GM21526 (cell line): ENCODE measurements at regions not wholly inside any gene's neighbourhood (a gene's known extent, or its start where the extent isn't known, plus 50 kb on each side); places are given as distances from the start of the nearest gene placed in this dataset.
"Not testable (repeated sequence)": the region's sequence is repeated elsewhere in the genome, so short reads cannot be mapped to it uniquely, and the experiment has no call there.

Experiments used
- ATAC-seq: cut with Tn5 transposase; IDR thresholded peaks from one replicate; pipeline ENCODE4 v1.9.1; 2021; ENCODE audit warnings: moderate library complexity; ENCODE audit not compliant: unreplicated experiment, low FRiP score

DNA sequence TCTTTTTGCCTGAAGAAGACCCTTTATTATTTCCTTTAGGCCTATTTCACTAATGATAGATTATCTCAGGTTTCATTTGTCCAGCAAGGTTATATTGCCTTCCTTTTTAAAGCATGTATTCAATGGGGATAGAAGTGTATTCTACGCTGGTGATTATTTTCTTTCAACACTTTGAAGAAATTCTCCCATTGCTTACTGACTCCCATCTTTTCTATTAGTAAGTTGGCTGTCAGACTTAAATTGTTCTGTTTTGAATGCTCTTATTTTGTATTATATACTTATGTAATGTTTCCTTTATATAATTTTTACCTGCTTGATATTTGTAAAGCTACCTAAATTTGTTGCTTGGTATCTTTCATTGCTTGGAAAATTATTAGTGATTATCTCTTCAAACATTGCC, 445.1 kb upstream of the RASGRP1 start:
- no peak for ATAC-seq

DNA sequence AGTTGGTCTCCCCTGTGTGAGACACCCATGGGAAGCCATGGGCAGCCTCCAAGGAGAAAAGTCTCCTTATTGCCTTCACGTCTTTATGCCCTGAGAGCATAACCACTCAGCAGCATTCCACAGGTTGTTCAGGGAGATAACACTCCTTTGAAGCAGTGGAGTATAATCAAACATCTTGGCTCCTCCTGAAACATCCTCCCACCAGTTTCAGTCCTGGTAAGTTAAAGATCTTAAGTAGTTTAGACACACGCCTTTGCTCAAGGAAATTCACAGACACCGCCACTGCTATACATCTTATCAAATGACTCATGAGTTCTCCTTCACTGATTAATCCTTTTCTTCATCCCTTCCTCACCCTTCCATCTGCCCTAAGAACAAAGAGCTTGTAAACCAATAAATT, 446.5 kb upstream of the RASGRP1 start:
- ATAC-seq, result not testable (repeated sequence)

DNA sequence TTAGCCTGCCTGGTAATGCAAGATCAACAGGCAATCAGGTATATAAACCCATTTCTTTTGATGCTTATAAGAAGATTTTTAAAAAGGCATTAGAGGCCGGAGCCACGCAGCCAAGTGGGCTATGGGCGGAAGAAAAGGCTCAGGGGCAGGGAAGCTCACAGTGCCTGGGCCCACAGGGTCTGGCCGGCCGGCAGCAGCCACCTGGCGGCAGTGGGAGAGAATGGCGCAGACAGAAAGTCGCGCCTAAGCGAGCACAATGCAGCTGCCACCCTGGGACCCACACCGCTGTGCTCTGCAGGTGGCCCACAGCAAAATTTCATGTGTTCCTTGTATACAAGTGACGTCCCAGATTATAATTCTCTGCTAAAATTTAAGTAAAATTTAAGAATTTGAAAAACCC, 448.6 kb upstream of the RASGRP1 start:
- no peak for ATAC-seq

DNA sequence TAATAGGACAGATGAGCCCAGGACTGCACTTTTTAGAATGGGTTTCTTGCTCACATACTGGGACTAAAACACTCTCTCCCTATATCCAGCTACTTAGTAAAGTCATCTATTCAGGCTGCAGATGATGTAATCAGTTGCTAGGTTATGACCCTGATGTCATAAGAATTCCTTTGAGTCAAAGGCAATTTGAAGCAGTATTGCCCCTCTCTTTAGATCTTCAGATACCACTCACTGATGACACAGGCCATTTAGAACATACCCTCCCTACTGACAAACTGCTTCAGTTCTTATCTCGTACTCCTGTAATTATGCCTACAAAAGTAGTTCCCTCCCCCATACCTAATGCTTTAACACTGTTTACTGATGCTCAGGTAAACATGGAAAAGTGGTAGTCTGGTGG, 450.1 kb upstream of the RASGRP1 start:
- ATAC-seq, result no peak

DNA sequence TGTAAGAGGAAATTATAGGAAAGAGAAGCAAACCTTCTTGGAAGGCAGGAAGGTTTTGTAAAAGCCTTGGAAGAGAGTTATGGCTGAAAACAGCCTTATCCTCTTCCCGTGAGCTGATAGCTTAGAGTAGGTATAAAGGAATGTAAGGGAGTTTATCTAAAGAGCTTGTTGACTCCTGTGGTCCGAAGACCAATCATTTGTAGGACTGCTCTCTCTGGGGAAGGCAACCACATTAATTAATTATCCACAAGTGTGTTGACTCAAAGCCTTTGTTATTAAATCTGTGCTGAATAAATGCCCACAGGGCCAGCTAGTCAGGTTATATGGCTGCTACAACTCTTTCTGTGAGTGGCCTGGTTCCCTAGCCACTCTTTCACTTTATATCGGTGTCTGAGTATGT, 452.1 kb upstream of the RASGRP1 start:
- ATAC-seq, result no peak

DNA sequence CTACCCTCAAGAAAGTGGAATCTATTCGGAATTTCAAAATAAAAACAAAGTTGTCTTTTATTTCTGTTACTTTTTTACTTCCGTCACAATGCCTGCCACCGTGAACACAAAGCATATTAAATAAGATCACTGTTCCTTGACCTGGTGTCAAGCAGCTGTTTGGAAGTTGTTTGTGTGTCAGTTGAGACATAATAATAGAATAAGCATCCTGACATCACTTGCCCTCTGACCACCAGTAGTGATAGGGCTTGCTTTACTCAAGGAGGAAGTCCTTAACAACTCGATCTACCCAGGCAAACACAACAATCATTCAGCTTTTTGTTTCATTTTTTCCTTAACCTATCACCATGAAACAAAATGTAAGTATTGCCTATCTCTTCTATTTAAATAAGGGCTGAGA, 454.4 kb upstream of the RASGRP1 start:
- ATAC-seq, result no peak

DNA sequence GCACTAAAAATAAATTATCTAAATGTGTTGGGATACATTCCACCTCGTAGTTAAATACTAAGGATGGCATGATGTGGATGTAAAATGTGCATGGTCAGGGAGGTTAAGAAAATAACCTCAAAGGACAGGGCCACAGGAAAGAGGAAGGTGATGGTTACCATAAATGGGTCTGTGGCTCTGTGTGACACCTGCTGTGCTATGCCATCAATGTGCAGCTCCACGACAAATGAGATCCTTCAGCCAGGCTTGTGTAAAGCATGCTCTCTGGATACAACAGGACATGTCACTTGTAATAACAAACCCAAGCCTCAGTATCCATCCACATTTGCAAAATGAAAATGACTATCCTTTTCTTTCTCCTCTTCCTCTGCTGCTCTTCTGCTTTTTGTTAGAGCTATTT, 456.7 kb upstream of the RASGRP1 start:
- no peak for ATAC-seq

DNA sequence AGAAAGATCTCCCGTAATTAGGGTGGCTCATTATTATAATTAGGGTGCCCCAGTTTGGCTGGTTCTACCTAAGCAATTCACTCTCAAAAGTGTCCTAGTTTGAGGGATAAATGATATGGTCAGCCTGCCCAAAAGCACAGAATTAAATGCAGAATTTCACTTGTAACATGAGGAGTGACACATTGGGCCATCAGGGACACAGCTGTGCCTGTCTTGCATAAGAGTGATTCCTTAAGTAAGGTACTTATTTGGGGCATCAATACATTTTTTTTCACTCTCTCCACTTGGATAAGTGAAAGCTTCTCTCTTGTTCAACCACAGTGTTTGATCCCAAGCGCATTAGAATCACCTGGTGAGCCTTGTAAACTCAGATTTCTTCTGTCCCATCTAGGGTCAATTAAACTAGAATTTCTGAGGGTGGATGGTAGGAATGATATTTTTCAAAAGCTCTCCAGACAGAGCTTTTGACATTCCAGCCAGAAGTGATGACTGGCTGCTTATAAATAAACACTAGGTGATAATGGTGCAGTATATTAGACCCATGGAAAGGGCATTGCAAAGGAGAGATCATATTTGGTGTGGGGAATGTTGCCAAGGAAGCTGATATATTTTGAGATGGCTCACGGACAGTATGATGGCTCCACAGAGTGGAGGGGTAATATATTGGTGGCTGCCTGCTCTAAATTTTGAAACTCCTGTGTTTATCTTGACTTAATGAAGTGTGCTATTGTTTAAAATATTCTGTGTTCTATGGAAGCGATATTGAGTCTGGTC, 458.1 kb upstream of the RASGRP1 start:
- no peak for ATAC-seq

DNA sequence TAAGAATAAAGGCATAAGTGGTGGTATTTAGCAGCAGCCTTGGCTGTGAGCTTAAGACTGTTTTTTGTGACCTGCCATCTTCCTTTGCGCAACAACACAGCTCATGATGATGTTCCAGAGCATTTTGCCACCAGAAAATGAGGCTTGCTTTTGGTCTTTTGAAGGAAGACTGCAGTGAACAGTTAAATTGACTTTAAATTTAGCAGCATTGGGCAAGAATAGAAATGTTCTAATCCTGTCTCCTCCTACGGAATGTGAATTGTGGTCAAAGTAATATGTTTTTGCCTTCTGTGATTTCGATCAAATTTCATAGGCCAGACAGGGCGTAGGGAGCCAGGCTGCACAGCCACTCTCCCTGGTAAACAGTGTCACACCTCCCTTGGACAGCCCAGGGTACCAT, 460.7 kb upstream of the RASGRP1 start:
- ATAC-seq, result no peak

DNA sequence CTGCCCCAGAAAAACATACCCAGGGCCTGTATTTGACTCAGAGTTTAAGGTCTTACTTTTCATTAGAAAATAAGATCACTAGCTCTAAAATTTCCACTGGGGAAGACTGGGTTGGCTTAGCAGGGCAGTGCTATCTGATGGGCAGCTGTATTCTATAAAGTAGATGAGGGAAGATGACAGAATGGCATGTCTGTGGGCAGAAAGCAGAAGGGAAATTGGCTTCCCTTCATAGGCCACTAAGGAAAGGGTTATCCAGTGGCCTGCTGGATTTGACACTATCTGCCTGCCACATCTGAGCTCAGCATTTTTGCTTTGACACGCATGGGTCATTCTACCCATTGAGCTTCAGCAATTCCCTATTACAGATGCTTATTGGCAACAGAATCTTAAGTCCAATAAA, 461.3 kb upstream of the RASGRP1 start:
- no peak for ATAC-seq

DNA sequence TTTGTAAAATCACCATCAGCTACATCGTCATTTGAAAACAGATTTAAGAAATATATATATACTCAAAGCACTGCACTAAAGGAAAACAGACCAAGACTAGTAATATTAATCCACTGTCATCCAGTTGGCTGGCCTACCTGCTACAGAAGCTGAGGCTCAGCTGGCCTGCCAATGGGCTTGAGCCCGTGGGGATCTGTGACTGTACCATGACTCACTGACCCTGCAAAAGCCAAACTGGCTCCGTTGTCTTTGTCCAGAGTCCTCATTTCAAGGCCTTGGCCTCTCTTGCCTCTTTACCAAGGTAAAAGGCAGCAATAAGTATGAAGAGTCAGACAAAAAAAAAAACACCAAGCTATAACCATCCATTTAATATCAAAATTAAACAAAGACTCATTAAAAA, 463.5 kb upstream of the RASGRP1 start:
- no peak for ATAC-seq

DNA sequence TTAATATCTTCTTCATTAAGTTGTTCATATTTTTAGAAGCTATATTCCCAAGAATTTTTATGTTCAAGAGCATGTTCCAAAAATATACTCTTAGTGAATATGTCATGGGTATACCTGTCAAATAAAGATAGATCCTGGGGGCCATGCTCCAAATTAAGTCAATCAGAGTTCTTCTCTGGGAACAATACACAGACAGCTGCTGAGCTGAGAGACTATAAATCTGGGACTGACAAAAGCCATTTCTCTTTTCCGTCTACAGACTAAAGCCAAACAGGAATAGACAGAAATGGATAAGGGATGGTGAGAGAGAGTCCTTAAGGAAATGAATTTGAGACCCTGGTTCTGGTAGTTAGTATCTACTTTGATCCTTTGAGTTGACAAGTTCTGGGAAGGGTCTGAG, 465.1 kb upstream of the RASGRP1 start:
- ATAC-seq, result no peak

DNA sequence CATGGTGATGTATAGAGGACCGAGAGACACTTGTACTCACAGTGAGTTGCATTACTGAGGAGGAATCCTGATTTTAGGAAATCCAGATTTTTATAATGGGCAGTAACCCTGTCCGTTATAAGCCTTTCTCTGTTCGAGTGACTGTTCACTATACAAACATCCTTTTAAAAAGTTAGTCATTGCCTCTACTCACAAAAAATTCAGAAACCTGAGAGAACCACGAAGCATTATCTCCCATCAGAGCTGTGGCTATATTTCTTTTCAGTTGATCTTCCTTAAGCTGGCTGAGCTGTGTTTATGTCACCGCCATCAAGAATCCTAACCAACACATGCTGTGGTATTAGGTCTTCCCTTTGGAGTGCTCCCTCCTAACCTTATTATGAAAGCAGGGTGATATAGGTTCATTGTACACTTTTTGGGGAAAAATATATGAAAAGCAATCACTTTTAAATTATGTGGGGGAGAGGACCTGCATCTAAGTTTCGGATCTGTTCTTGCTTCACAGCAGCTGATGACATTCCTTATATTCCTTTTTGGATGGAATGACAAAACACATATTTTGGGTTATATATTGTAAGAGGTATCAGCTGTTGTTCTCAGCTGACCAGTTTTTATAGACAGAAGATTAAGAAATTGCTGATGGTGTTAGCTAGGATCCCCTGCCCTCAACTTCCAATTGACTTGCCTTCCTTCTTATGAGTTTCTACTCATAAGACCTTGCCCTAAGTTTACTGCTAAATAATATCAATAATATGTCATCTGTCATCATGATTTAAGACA, 465.9 kb upstream of the RASGRP1 start:
- no peak for ATAC-seq

DNA sequence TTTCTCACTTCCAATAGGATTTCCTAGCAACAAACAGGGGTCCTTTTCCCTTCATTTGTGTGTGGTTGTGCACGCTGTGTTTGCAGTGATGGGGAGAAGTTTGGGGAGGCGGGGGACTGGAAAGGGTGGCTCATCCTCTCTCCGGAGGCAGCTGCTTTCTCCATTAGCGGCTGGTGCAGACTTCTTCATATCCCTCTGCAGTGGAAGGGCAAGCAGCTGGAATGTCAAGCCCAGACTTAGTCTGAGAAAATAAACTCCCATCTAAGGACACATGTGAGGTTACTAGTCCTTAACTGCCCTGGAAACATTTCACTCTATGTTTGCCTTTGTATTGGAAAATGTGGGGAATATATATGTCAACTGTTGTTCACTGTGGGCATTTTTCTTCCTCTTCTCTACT, 467.0 kb upstream of the RASGRP1 start:
- ATAC-seq, result no peak

DNA sequence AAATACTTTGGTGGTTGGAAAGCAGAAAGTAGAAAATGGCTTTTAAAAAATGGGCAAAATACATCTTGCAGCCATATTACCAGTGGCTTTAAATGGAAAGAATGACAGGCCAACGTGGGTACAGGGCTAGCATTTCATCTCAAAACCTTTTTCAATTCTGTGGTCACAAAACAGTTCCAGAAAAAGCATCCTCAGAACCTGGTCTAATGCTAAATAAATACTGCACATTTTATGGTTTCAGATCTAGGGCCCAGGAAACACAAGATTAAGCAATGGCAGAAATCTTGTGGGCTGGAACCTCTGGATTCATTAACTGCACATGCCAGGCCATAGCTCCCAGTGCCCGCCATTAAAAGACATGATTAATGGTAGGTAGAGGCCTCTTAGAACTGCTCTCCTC, 470.2 kb upstream of the RASGRP1 start:
- ATAC-seq, result no peak

DNA sequence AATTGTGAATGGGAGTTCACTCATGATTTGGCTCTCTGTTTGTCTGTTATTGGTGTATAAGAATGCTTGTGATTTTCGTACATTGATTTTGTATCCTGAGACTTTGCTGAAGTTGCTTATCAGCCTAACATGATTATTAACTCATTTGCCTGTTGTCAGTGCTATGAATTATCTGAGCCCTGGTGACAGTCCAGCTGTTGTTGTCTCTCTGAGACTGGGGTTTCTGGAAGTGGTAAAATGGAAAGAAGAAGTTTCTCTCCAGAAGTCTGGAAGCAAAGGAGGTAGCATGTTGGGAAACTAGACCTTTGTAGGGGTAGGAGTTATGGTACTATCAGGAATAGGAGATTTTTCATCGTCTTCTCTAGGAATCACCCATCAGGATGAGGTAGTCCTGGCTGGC, 473.0 kb upstream of the RASGRP1 start:
- ATAC-seq, result not testable (repeated sequence)

DNA sequence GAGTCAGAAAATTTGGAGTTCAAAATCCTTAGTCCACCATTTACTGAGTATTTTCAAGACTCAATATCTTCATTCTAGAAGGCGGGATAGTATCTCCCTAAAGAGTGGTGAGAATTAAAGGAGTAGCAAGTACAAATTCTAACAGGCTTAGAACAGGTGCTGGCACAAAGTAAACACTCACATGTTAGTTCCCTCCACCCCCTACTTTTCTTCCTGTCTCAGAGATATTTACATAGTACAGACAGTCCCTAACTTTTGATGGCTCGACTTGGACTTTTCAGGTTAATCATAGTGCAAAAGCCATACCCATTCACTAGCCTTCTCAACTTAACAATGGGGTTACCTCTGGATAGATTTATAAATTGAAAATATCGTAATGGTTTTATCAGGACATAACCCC, 476.2 kb upstream of the RASGRP1 start:
- ATAC-seq, result no peak

DNA sequence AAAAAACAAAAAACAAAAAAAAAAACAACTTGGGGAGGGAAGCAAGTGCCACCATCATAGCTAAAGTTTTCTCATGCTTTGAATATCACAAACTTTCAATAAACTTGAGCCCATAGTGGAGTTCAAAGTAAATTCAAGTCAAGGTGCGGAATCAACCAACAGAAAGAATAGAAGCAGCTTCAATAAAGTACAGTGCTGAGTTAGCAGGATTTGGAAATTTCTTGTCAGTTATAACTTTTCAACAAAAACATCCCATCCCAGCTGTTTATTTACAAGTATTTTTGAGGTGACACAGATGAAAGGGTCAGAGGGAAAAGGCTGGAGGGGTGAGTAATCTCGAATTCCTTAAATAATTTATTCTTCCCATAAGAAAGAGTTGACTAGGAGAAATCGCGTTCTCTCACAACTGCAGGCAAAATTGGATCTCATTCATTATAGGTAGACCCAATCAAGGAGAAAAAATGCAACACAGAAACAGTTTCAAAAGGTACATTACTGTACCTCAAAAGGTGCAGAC, 477.4 kb upstream of the RASGRP1 start:
- ATAC-seq, result no peak

DNA sequence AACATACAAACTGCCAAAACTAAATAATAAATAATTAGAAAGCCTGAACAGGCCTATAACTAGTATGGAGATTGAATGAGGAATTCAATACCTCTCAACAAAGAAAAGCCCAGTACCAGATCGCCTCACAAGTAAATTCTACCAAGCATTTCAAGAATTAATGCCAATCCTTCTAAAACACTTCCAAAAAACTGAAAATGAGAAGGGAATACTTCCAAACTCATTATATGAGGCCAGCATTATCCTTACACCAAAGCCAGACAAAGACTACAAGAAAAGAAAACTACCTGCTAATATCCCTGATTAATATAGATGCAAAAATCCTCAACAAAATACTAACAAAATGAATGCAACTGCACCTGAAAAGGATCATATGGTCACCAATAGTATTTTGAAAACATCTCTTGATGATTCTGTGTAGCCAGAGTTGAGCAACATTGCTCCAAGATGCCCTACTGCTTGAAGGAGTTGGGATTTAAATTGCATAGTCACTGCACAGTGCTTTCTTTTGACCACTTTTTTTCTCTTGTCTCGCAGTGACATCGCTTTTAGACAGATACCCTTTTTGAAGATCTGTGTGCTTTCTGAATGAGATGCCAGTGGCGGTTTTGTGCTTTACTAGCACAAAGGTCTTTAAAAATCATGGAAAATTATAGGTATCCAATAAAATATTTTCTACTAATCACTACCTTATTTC, 487.2 kb upstream of the RASGRP1 start:
- ATAC-seq, result no peak

DNA sequence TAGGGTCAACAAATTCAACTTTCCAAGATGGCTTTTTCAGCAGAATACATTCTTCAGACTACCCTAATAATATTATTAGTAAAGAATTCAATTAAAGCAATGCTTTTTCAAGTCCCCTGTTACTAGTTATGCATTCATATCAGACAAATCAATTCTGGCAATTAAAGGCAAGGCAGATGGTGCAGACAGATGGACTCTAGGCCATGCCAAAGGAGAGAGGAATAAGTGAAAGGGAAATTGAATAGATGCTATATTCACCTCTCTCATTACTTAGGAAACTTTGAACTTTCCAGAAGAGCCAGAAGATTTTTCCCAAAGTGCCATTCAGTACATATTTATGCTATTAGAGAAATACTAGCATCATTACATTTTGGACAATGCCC, 487.7 kb upstream of the RASGRP1 start:
- no peak for ATAC-seq

DNA sequence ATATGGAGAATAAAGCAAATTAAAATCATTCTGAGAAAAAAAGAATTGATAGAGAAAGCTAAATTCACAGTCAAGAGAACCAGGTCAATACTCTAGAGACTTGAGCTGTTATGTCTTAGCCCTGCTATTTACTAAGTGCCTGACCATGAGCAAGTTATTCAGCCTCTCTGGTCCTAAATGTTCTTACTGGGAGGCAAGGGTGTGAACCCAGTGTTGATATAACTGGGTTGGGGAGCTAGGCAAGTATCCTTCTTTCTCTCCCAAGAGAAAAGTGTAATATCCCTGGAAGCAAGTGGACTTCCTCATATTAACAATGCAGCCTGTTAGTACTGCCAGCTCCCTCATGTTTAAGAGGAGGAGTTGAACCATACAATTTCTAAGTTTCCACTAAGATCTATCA, 488.9 kb upstream of the RASGRP1 start:
- ATAC-seq, result no peak
